WTC11 (cell line): ENCODE measurements at regions not wholly inside any gene's neighbourhood (a gene's known extent, or its start where the extent isn't known, plus 50 kb on each side); places are given as distances from the start of the nearest gene placed in this dataset.

Experiments
- ATAC-seq: fragments of 200-7000 bp; cut with Tn5 transposase; 2 replicates; pipeline ENCODE4 v1.10.0; 2021; ENCODE audit warnings: mild to moderate bottlenecking, moderate library complexity
- CTCF ChIA-PET: fragments of 300-600 bp; sonication (Branson Sonifier 250); formaldehyde crosslinking; loops from one replicate; lab custom pipeline; 2021; ENCODE audit warnings: antibody characterized with exemption; lab: Charles Lee
- POLR2A ChIA-PET: fragments of 350-600 bp; sonication (Branson Sonifier 250); formaldehyde crosslinking; loops from one replicate; lab custom pipeline; 2021; ENCODE audit warnings: antibody characterized with exemption; lab: Charles Lee
- DNase-seq: peaks from one replicate; pipeline ENCODE4 v3.0.0; 2021; ENCODE audit warnings: low spot score
- H3K27ac Mint-ChIP-seq: 2 replicates; pipeline ENCODE4 v1.8.0; 2021; ENCODE audit warnings: mixed read lengths
- H3K27me3 Mint-ChIP-seq: 2 replicates; pipeline ENCODE4 v1.8.0; 2021; ENCODE audit warnings: low read depth, mild to moderate bottlenecking, moderate library complexity, mixed read lengths
- H3K36me3 Mint-ChIP-seq: 2 replicates; pipeline ENCODE4 v1.8.0; 2021; ENCODE audit warnings: mixed read lengths
- H3K4me1 Mint-ChIP-seq: 2 replicates; pipeline ENCODE4 v1.8.0; 2022; ENCODE audit warnings: mixed read lengths
- H3K4me3 Mint-ChIP-seq: 2 replicates; pipeline ENCODE4 v1.8.0; 2021; ENCODE audit warnings: mild to moderate bottlenecking, moderate library complexity, mixed read lengths
- H3K9me3 Mint-ChIP-seq: 2 replicates; pipeline ENCODE4 v1.8.0; 2021; ENCODE audit warnings: mixed read lengths
- ARID4B ChIP-seq: sonication (generic); formaldehyde crosslinking; IDR thresholded peaks from 2 replicates; pipeline ENCODE4 v1.8.0; 2023; ENCODE audit warnings: missing genetic modification reagents, mild to moderate bottlenecking, borderline replicate concordance
- ATF2 ChIP-seq: sonication (generic); formaldehyde crosslinking; IDR thresholded peaks from 2 replicates; pipeline ENCODE4 v1.8.1; 2022; ENCODE audit warnings: low read depth, missing genetic modification reagents, borderline replicate concordance
- CREB1 ChIP-seq: sonication (generic); formaldehyde crosslinking; IDR thresholded peaks from 2 replicates; pipeline ENCODE4 v1.8.0; 2023; ENCODE audit warnings: mild to moderate bottlenecking, missing genetic modification reagents
- ELF4 ChIP-seq: sonication (generic); formaldehyde crosslinking; IDR thresholded peaks from 2 replicates; pipeline ENCODE4 v1.8.1; 2022; ENCODE audit warnings: low read depth, mild to moderate bottlenecking, moderate library complexity, missing genetic modification reagents
- ERG ChIP-seq: fragments of 250-450 bp; sonication (Bioruptor Pico); IDR thresholded peaks from 2 replicates; pipeline ENCODE4 v1.8.0; 2021; ENCODE audit warnings: mild to moderate bottlenecking
- ETV6 ChIP-seq: sonication (generic); formaldehyde crosslinking; IDR thresholded peaks from 2 replicates; pipeline ENCODE4 v1.8.1; 2022; ENCODE audit warnings: mild to moderate bottlenecking, missing genetic modification reagents
- GTF2I ChIP-seq: fragments of 250-450 bp; sonication (Bioruptor Pico); conservative IDR thresholded peaks from 2 replicates; pipeline ENCODE4 v1.4.0; 2021; ENCODE audit warnings: mild to moderate bottlenecking
- IRF1 ChIP-seq: sonication (generic); formaldehyde crosslinking; IDR thresholded peaks from 2 replicates; pipeline ENCODE4 v1.8.0; 2023; ENCODE audit warnings: missing genetic modification reagents
- NFATC4 ChIP-seq: fragments of 250-450 bp; sonication (Bioruptor Pico); IDR thresholded peaks from 2 replicates; pipeline ENCODE4 v1.9.0; 2021; ENCODE audit warnings: mild to moderate bottlenecking
- NFE2L1 ChIP-seq: sonication (generic); formaldehyde crosslinking; IDR thresholded peaks from 2 replicates; pipeline ENCODE4 v1.8.1; 2023; ENCODE audit warnings: missing genetic modification reagents
- PREB ChIP-seq: sonication (generic); formaldehyde crosslinking; IDR thresholded peaks from 2 replicates; pipeline ENCODE4 v1.8.1; 2022; ENCODE audit warnings: mild to moderate bottlenecking, missing genetic modification reagents, moderate library complexity, borderline replicate concordance
- SP1 ChIP-seq: sonication (generic); formaldehyde crosslinking; conservative IDR thresholded peaks from 2 replicates; pipeline ENCODE4 v1.8.1; 2022; ENCODE audit warnings: missing genetic modification reagents
- TP53 ChIP-seq: sonication (generic); formaldehyde crosslinking; IDR thresholded peaks from 2 replicates; pipeline ENCODE4 v1.8.1; 2023; ENCODE audit warnings: mild to moderate bottlenecking, missing genetic modification reagents
- USF1 ChIP-seq: sonication (generic); formaldehyde crosslinking; IDR thresholded peaks from 2 replicates; pipeline ENCODE4 v1.8.0; 2022; ENCODE audit warnings: mild to moderate bottlenecking, missing genetic modification reagents
- USF2 ChIP-seq: sonication (generic); formaldehyde crosslinking; IDR thresholded peaks from 2 replicates; pipeline ENCODE4 v1.8.1; 2023; ENCODE audit warnings: mild to moderate bottlenecking, missing genetic modification reagents, moderate library complexity
- ZNF396 ChIP-seq: fragments of 250-450 bp; sonication (Bioruptor Pico); IDR thresholded peaks from 2 replicates; pipeline ENCODE4 v1.8.0; 2021; ENCODE audit warnings: mild to moderate bottlenecking, moderate library complexity, borderline replicate concordance
- ZNF423 ChIP-seq: fragments of 250-450 bp; sonication (Bioruptor Pico); IDR thresholded peaks from 2 replicates; pipeline ENCODE4 v2.1.2; 2022; ENCODE audit warnings: mild to moderate bottlenecking, moderate library complexity

- no peak for TF ChIP-seq ERG (CRISPR knock-in tag)
- TF ChIP-seq ARID4B (CRISPR knock-in tag) = no peak
- no peak for TF ChIP-seq IRF1 (CRISPR knock-in tag)
- no peak for TF ChIP-seq PREB (CRISPR knock-in tag)
- no peak for TF ChIP-seq ZNF423
- TF ChIP-seq USF2 (CRISPR knock-in tag) = no peak
- TF ChIP-seq, all 79 proteins: peak for 0
These were observed 117.2 kb downstream of the PDHA2 start (continued) for GRCh38 chr4:95957054-95957453.

GRCh38 chr4:95957759-95958158 lies 117.9 kb downstream of the PDHA2 start:
- ATAC-seq (no peak), DNase-seq (no peak)
- POLR2A ChIA-PET = no interaction called here
- Mint-ChIP-seq H3K27ac (no peak overlapping the region), H3K36me3 (peaks cover 2% of the 10 kb centered on the region; the same call in 1 of the 2 replicates), H3K9me3 (peaks cover 18% of the 10 kb centered on the region), H3K4me1 (peaks cover 6% of the 10 kb centered on the region), H3K27me3 (no peaks in the 10 kb centered on the region), H3K4me3 (no peak overlapping the region)
- CTCF ChIA-PET = no interaction called here
- TF ChIP-seq ETV6 (no peak), ATF2 (CRISPR knock-in tag) (no peak), CREB1 (CRISPR knock-in tag) (no peak), SP1 (CRISPR knock-in tag) (no peak), USF2 (CRISPR knock-in tag) (no peak), ZNF396 (CRISPR knock-in tag) (no peak), ELF4 (CRISPR knock-in tag) (no peak), NFATC4 (CRISPR knock-in tag) (no peak), NFE2L1 (CRISPR knock-in tag) (no peak), TP53 (CRISPR knock-in tag) (no peak), GTF2I (CRISPR knock-in tag) (no peak), USF1 (CRISPR knock-in tag) (no peak)
